ENCODE measurements at regions not wholly inside any gene's neighbourhood (a gene's known extent, or its start where the extent isn't known, plus 50 kb on each side); places are given as distances from the start of the nearest gene placed in this dataset.
"Not testable (repeated sequence)": the region's sequence is repeated elsewhere in the genome, so short reads cannot be mapped to it uniquely, and the experiment has no call there.

DNA sequence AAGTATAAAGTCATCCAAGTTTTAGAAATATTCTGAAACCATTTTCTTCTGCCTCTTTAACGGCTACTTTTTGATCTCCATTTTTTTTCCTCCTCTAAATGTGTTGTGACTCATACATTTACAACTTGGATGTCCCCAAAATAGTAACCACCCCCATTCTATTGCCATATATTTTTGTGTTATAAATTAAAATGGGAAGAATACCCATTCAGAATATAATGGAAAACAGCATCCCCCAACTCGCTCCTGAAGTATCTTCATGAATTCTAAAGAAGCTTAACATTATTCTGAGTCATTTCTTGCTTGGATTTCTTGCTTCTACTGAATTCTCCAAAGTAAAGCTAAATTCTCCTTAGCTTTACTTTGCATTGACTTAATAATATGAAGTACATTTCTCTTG lies 92.0 kb upstream of the PTPN13 start:
- TF ChIP-seq, protein P1, sequence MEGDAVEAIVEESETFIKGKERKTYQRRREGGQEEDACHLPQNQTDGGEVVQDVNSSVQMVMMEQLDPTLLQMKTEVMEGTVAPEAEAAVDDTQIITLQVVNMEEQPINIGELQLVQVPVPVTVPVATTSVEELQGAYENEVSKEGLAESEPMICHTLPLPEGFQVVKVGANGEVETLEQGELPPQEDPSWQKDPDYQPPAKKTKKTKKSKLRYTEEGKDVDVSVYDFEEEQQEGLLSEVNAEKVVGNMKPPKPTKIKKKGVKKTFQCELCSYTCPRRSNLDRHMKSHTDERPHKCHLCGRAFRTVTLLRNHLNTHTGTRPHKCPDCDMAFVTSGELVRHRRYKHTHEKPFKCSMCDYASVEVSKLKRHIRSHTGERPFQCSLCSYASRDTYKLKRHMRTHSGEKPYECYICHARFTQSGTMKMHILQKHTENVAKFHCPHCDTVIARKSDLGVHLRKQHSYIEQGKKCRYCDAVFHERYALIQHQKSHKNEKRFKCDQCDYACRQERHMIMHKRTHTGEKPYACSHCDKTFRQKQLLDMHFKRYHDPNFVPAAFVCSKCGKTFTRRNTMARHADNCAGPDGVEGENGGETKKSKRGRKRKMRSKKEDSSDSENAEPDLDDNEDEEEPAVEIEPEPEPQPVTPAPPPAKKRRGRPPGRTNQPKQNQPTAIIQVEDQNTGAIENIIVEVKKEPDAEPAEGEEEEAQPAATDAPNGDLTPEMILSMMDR (IDR thresholded peaks at IDR 0.05; ENCODE audit: control insufficient read depth, extremely low read depth, insufficient read depth) = no peak
- no peak for DNase-seq (ENCODE audit: low read depth)
- no peak overlapping the region for H3K4me3 ChIP-seq (ENCODE audit: low read depth, low read length)

DNA sequence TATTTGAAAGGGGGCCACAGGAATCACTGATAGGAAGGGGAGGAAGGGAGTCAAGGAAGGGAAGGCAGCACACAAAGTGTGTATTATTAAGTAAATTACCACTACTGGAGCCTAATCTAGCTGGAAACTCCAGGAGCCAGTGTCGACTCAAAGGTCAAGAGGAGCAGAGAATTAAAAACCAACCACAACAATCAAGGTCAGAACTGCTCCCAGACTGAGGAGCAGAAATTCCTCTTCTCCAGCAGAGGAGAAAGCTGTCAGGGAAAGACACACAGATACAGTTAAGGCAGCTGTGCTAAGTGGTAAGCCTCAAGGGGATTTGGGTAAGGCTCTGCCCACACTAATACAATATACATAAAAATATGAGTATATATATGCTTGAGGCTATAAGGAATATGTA lies 87.5 kb upstream of the PTPN13 start:
- H3K4me3 ChIP-seq (ENCODE audit: low read depth, low read length) = no peak overlapping the region
- TF ChIP-seq, protein P1 (IDR thresholded peaks at IDR 0.05; ENCODE audit: control insufficient read depth, extremely low read depth, insufficient read depth) = no peak
- DNase-seq (ENCODE audit: low read depth) = no peak

DNA sequence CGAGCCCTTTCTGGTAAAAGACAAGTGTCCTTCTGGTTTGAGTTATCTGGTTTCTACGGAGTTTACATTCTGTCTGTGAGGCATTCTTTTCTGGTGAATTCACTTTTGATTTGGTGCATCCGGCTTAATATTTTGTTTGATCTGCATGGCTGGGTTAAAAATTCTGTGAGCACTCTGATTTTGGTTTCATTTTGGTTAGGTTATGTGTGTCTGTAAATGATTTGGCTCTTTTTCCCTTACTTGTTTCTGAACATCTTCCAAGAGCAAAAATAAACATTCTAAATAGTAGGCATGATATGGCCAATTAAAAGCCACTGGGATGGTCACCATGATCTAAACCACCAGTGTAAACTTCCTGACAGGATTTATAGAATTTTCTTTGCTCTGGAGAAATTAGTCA lies 85.7 kb upstream of the PTPN13 start:
- no peak for DNase-seq (ENCODE audit: low read depth)
- H3K4me3 ChIP-seq (ENCODE audit: low read depth, low read length) = no peak overlapping the region
- TF ChIP-seq, protein P1 (IDR thresholded peaks at IDR 0.05; ENCODE audit: control insufficient read depth, extremely low read depth, insufficient read depth) = no peak

DNA sequence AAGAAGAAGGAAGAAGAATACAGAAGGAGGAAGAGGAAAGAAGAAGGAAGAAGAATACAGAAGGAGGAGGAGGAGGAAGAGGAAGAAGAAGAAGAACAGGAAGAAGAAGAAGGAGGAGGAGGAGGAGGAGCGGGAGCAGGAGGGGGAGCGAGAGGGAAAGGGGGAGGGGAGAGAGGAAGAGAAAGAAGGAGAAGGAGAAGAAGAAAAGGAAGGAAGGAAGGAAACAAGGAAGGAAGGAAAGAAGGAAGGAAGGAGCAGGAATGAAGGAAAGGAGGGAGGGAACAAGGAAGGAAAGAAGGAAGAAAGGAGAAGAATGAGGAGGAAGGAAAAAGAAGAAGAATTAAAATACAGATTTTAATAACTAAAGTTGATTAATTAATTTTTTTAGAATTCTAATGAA lies 82.5 kb upstream of the PTPN13 start:
- TF ChIP-seq, protein P1 (IDR thresholded peaks at IDR 0.05; ENCODE audit: control insufficient read depth, extremely low read depth, insufficient read depth) = no peak
- no peak overlapping the region for H3K4me3 ChIP-seq (ENCODE audit: low read depth, low read length)
- DNase-seq (ENCODE audit: low read depth) = no peak

DNA sequence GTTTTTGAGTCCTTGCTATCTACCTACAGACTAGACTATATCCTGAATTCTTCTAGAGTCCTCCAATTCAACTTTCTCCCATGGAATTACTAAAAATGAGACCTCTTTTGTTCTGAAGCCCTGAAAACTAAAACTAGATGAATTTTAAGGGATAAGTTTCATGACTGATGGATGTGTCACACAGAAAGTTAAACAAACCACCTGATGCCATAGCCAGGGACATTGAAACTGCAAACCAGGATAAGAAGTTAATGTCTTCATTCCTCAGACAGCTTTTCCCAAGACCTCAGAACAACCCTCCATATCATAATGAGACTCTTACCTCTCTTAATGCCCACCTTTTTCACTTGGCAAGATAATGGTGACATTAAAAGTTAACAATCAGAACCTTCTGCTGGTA lies 81.5 kb upstream of the PTPN13 start:
- no peak for DNase-seq (ENCODE audit: low read depth)
- H3K4me3 ChIP-seq (ENCODE audit: low read depth, low read length) = no peak overlapping the region
- TF ChIP-seq, protein P1 (IDR thresholded peaks at IDR 0.05; ENCODE audit: control insufficient read depth, extremely low read depth, insufficient read depth) = no peak

DNA sequence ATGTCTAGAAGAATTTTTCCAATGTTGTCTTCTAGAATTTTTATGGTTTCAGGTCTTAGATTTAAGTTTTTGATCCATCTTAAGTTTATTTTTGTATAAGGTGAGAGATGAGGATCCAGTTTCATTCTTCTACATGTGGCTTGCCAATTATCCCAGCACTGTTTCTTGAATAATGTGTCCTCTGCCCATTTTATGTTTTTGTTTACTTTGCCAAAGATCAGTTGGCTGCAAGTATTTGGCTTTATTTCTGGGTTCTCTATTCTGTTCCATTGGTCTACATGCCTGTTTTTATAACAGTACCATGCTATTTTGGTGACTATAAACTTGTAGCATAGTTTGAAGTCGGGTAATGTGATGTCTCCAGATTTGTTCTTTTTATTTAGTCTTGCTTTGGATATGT lies 78.2 kb upstream of the PTPN13 start:
- not testable (repeated sequence) for H3K4me3 ChIP-seq (ENCODE audit: low read depth, low read length); DNase-seq (ENCODE audit: low read depth)

DNA sequence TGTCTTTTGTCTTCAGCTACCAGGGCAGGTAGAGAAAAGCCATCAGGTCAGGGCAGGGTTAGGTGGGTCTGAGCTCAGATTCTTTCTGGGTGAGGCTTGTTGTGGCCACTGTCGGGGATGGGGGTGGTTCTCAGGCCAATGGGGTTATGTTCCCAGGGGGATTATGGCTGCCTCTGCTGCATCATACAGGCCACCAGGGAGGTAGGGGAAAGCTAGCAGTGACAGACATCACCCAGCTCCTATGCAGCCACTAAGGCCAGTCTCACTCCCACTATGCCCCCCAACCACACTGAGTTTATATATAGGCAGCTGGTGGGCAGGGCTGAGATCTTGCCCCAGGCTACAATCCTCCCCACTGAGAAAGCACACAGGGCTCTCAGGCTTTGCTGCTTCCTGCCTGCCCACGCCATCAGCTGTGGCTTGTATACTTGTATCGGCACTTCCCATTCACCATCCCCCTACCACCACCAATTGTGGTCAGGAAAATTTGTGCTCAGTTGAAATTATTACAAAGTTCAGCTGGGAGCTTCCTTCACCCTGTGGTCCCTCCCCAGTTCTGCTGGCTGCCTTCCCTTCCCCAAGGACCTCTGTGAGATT lies 72.6 kb upstream of the PTPN13 start:
- TF ChIP-seq, protein P1 (IDR thresholded peaks at IDR 0.05; ENCODE audit: control insufficient read depth, extremely low read depth, insufficient read depth) = no peak
- no peak for DNase-seq (ENCODE audit: low read depth)
- no peak overlapping the region for H3K4me3 ChIP-seq (ENCODE audit: low read depth, low read length)
